Transverse colon (tissue), 4 donors: ENCODE measurements at regions not wholly inside any gene's neighbourhood (a gene's known extent, or its start where the extent isn't known, plus 50 kb on each side); places are given as distances from the start of the nearest gene placed in this dataset.

ENCODE experiments used
- DNase-seq: peaks from one replicate; pipeline ENCODE4 v3.0.0-alpha.2; 2019
- H3K27ac ChIP-seq, 4 donors: fragments of 200-600 bp; sonication (generic); 2 replicates each; pipeline ENCODE4 v1.5.1; 2016 to 2018; ENCODE audit warnings: inconsistent platforms in 4 of 4
- H3K27me3 ChIP-seq: fragments of 200-600 bp; sonication (generic); 2 replicates; pipeline ENCODE4 v1.5.1; 2017; ENCODE audit warnings: inconsistent platforms
- H3K36me3 ChIP-seq, 4 donors: fragments of 200-600 bp; sonication (generic); 2 replicates each; pipeline ENCODE4 v1.5.1; 2017 to 2019; ENCODE audit warnings: inconsistent platforms in 4 of 4
- H3K4me1 ChIP-seq, 4 donors: fragments of 200-600 bp; sonication (generic); 2 replicates each; pipeline ENCODE4 v1.5.1; 2017 to 2020; ENCODE audit warnings: inconsistent platforms in 4 of 4
- H3K4me3 ChIP-seq, 4 donors: fragments of 200-600 bp; sonication (generic); 1 replicate in 1 of 4; 2 replicates in 3 of 4; pipeline versions ENCODE4 v1.5.1 to v1.6.1; 2017 to 2019; ENCODE audit warnings: inconsistent platforms in 4 of 4
- H3K9me3 ChIP-seq, 2 donors: fragments of 200-600 bp; sonication (generic); 2 replicates each; pipeline ENCODE4 v1.5.1; 2017 to 2019; ENCODE audit warnings: inconsistent platforms in 2 of 2
- CTCF ChIP-seq, 5 experiments: fragments of 200-600 bp in 3 of 5; fragments of 450-650 bp in 2 of 5; sonication (generic) in 3 of 5; IDR thresholded peaks; 1 replicate in 2 of 5; 2 replicates in 3 of 5; pipeline ENCODE4 v1.5.1; 2016 to 2017; ENCODE audit warnings: antibody characterized with exemption in 5 of 5, inconsistent platforms in 3 of 5, mild to moderate bottlenecking in 2 of 5, moderate library complexity in 1 of 5
- EP300 ChIP-seq: sonication (generic); formaldehyde crosslinking; IDR thresholded peaks from one replicate; pipeline ENCODE4 v1.6.1; 2017; ENCODE audit warnings: antibody characterized with exemption, low read depth
- POLR2A ChIP-seq: fragments of 450-650 bp; IDR thresholded peaks from one replicate; pipeline ENCODE4 v1.6.1; 2016; ENCODE audit warnings: antibody characterized with exemption, mild to moderate bottlenecking, moderate library complexity
- POLR2AphosphoS5 ChIP-seq, 3 donors: sonication (generic); formaldehyde crosslinking; IDR thresholded peaks; one replicate each; pipeline ENCODE4 v1.6.1; 2016; ENCODE audit warnings: antibody characterized with exemption in 3 of 3
- WGBS, 2 donors: methylation state at CpG; one replicate each; pipeline ENCODE4 v1.1.5; 2018; ENCODE audit warnings: low coverage in 1 of 2; 5-methylcytosine and 5-hydroxymethylcytosine counted together
- in situ Hi-C, 4 donors: fragments of 200-750 bp; cut with MboI; loops; one replicate each; pipeline versions ENCODE4 v1.15.0 to v1.15.1; 2017; ENCODE audit warnings: low sequenced_read_pairs in 3 of 4, low pct_ligation_motif_present in 1 of 4, low pct_unique_long_range_greater_than_20kb in 1 of 4
- intact Hi-C: fragments of 100-400 bp; cut with DNase I; formaldehyde crosslinking; loops from one replicate; pipeline ENCODE4 v1.15.1; 2023; ENCODE audit warnings: low total_unique reads

DNA sequence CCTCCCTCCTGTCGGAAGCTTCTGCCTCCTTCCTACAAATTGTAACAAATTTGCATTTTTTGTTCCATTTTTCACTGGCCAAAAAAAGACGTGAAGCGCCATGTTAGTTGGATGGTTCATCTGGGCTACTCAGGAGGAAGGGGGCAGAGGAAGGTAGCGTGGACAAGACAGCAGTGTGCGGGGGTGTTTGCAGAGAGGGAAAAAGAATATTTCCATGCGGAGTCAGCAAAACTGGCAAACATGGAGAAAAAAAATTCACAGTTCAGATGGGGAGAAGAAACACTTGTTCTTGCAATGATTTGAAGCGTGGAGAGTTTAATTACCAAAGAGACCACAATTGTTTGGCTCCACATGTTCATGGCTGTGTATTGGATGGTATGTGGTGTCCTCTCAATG, 138.8 kb upstream of the ERCC4 start:
- no peaks in the 10 kb centered on the region for H3K27me3 ChIP-seq
- no peaks in the 10 kb centered on the region for H3K4me1 ChIP-seq
- H3K9me3 ChIP-seq = no peaks in the 10 kb centered on the region
- no peak overlapping the region for H3K27ac ChIP-seq
- TF ChIP-seq CTCF (IDR thresholded peaks at IDR 0.05) (no peak), EP300 (no peak), POLR2A (no peak), POLR2AphosphoS5 (IDR thresholded peaks at IDR 0.05) (no peak)
- H3K36me3 ChIP-seq = no peaks in the 10 kb centered on the region
- 73 to 84% methylated on average over 6 to 7 of the region's 7 CpGs for WGBS, 2 donors
- DNase-seq = no peak
- intact Hi-C loops = no loop called here
- no peak overlapping the region for H3K4me3 ChIP-seq
- in situ Hi-C loops = no loop called here

GRCh38 chr16:13781575-13782338, 138.2 kb upstream of the ERCC4 start:
- intact Hi-C loops (no loop called here), in situ Hi-C loops (no loop called here)
- Histone ChIP-seq H3K9me3 (no peaks in the 10 kb centered on the region), H3K27ac (no peak overlapping the region), H3K4me3 (no peak overlapping the region), H3K4me1 (no peaks in the 10 kb centered on the region), H3K27me3 (no peaks in the 10 kb centered on the region), H3K36me3 (no peaks in the 10 kb centered on the region)
- TF ChIP-seq CTCF (IDR thresholded peaks at IDR 0.05) (no peak), POLR2A (no peak), EP300 (no peak), POLR2AphosphoS5 (IDR thresholded peaks at IDR 0.05) (no peak)
- DNase-seq = no peak
- 65 to 66% methylated on average over 5 to 8 of the region's 8 CpGs for WGBS, 2 donors

DNA sequence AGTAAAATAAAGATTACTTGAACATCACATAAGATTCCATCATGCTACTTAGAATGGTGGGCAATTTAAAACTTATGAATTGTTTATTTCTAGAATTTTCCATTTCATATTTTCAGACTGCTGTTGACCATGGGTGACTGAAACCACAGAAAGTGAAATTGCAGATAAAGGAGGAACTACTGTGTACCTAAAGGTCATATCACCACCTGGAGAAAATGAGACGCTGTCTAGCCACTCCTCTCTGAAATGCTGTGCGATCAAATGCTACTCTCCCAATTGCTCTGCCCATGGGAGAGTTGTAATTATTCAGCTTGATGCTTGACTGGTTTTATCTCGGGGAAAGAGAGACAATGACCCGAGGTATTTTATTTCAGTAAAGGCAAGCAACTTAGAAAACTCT, 128.9 kb upstream of the ERCC4 start:
- intact Hi-C loops = no loop called here
- WGBS, 2 donors = 81 to 90% methylated on average over 4 of the region's 4 CpGs
- H3K36me3 ChIP-seq = no peaks in the 10 kb centered on the region
- TF ChIP-seq CTCF (IDR thresholded peaks at IDR 0.05) (no peak), EP300 (no peak), POLR2AphosphoS5 (IDR thresholded peaks at IDR 0.05) (no peak), POLR2A (no peak)
- in situ Hi-C loops = no loop called here
- H3K4me1 ChIP-seq = peaks cover 0 to 3% (median 0%) of the 10 kb centered on the region in 4 donors
- no peak overlapping the region for H3K27ac ChIP-seq
- DNase-seq = no peak
- H3K9me3 ChIP-seq = no peaks in the 10 kb centered on the region
- no peak overlapping the region for H3K4me3 ChIP-seq
- H3K27me3 ChIP-seq = no peaks in the 10 kb centered on the region

- Histone ChIP-seq H3K4me1 (peaks cover 0 to 3% (median 0%) of the 10 kb centered on the region in 4 donors), H3K36me3 (no peaks in the 10 kb centered on the region), H3K27ac (no peak overlapping the region), H3K4me3 (no peak overlapping the region), H3K9me3 (no peaks in the 10 kb centered on the region), H3K27me3 (no peaks in the 10 kb centered on the region)
- DNase-seq = no peak
- TF ChIP-seq CTCF (IDR thresholded peaks at IDR 0.05) = no peak
- TF ChIP-seq EP300 = no peak
- no peak for TF ChIP-seq POLR2A
- TF ChIP-seq POLR2AphosphoS5 (IDR thresholded peaks at IDR 0.05) = no peak
- WGBS, 2 donors = 14 to 32% methylated on average over 3 of the region's 3 CpGs
- in situ Hi-C loops (no loop called here), intact Hi-C loops (no loop called here)
Measured at GRCh38 chr16:13793841-13794409, 126.0 kb upstream of the ERCC4 start.
